Trophoblast cell (in vitro differentiated cells and primary cell): ENCODE measurements at regions not wholly inside any gene's neighbourhood (a gene's known extent, or its start where the extent isn't known, plus 50 kb on each side); places are given as distances from the start of the nearest gene placed in this dataset.

Experiments used
- DNase-seq, 2 donors: peaks; one replicate each; pipeline ENCODE4 v3.0.0-alpha.2; 2016
- H2AFZ ChIP-seq: 2 replicates; pipeline ENCODE4 v1.6.1; 2013; ENCODE audit warnings: low read length, moderate library complexity, mild to moderate bottlenecking; ENCODE audit not compliant: insufficient read depth, poor library complexity
- H2AK5ac ChIP-seq: 2 replicates; pipeline ENCODE4 v1.6.1; 2013; ENCODE audit warnings: mild to moderate bottlenecking, low read length
- H2BK120ac ChIP-seq: 2 replicates; pipeline ENCODE4 v1.6.1; 2013; ENCODE audit warnings: low read length, mild to moderate bottlenecking, moderate library complexity; ENCODE audit not compliant: insufficient read depth, poor library complexity
- H2BK12ac ChIP-seq: 2 replicates; pipeline ENCODE4 v1.6.1; 2013; ENCODE audit warnings: mild to moderate bottlenecking, low read length, moderate library complexity
- H2BK5ac ChIP-seq: 2 replicates; pipeline ENCODE4 v1.6.1; 2013; ENCODE audit warnings: low read length, low read depth, moderate library complexity, mild to moderate bottlenecking; ENCODE audit not compliant: poor library complexity
- H3K14ac ChIP-seq: 2 replicates; pipeline ENCODE4 v1.6.1; 2013; ENCODE audit warnings: mild to moderate bottlenecking, low read length
- H3K18ac ChIP-seq: 2 replicates; pipeline ENCODE4 v1.6.1; 2013; ENCODE audit warnings: mild to moderate bottlenecking, low read length
- H3K23ac ChIP-seq: 2 replicates; pipeline ENCODE4 v1.6.1; 2013; ENCODE audit warnings: low read length
- H3K27ac ChIP-seq: 2 replicates; pipeline ENCODE4 v1.5.1; 2013; ENCODE audit warnings: low read depth, mild to moderate bottlenecking, inconsistent platforms, low read length, moderate library complexity
- H3K27me3 ChIP-seq: 2 replicates; pipeline ENCODE4 v1.6.1; 2013; ENCODE audit warnings: inconsistent platforms, mild to moderate bottlenecking, low read length, moderate library complexity; ENCODE audit not compliant: insufficient read depth
- H3K36me3 ChIP-seq, 2 experiments: 1 replicate in 1 of 2; 2 replicates in 1 of 2; pipeline ENCODE4 v1.6.1; 2013; ENCODE audit warnings: low read length in 2 of 2, mild to moderate bottlenecking in 2 of 2, moderate library complexity in 1 of 2; ENCODE audit not compliant: insufficient read depth in 2 of 2, control insufficient read depth in 1 of 2
- H3K4ac ChIP-seq: 2 replicates; pipeline ENCODE4 v1.6.1; 2013; ENCODE audit warnings: low read depth, mild to moderate bottlenecking, low read length, moderate library complexity
- H3K4me1 ChIP-seq, 2 experiments: 1 replicate in 1 of 2; 2 replicates in 1 of 2; pipeline ENCODE4 v1.6.1; 2013; ENCODE audit warnings: low read length in 2 of 2, mild to moderate bottlenecking in 2 of 2, moderate library complexity in 1 of 2; ENCODE audit not compliant: insufficient read depth in 2 of 2, control insufficient read depth in 1 of 2
- H3K4me2 ChIP-seq: 2 replicates; pipeline ENCODE4 v1.6.1; 2013; ENCODE audit warnings: inconsistent platforms, mild to moderate bottlenecking, low read length, moderate library complexity
- H3K4me3 ChIP-seq: 2 replicates; pipeline ENCODE4 v1.5.1; 2013; ENCODE audit warnings: mild to moderate bottlenecking, low read depth, low read length, inconsistent platforms
- H3K79me1 ChIP-seq: one replicate; pipeline ENCODE4 v1.6.1; 2013; ENCODE audit warnings: low read length
- H3K79me2 ChIP-seq: 2 replicates; pipeline ENCODE4 v1.6.1; 2013; ENCODE audit warnings: low read length, mild to moderate bottlenecking; ENCODE audit not compliant: control insufficient read depth, insufficient read depth, poor library complexity
- H3K9ac ChIP-seq: 2 replicates; pipeline ENCODE4 v1.6.1; 2013; ENCODE audit warnings: mild to moderate bottlenecking, low read length
- H3K9me3 ChIP-seq: 2 replicates; pipeline ENCODE4 v1.6.1; 2013; ENCODE audit warnings: low read depth, mild to moderate bottlenecking, control low read depth, inconsistent platforms, low read length; ENCODE audit not compliant: insufficient read depth
- H4K12ac ChIP-seq: 2 replicates; pipeline ENCODE4 v1.6.1; 2013; ENCODE audit warnings: low read depth, mild to moderate bottlenecking, low read length, moderate library complexity
- H4K8ac ChIP-seq: 2 replicates; pipeline ENCODE4 v1.6.1; 2013; ENCODE audit warnings: low read depth, mild to moderate bottlenecking, low read length, moderate library complexity
- H4K91ac ChIP-seq: one replicate; pipeline ENCODE4 v1.6.1; 2013; ENCODE audit warnings: low read depth, mild to moderate bottlenecking, low read length, moderate library complexity
- WGBS: extraction: QIAGEN DNeasy Blood & Tissue Kit; methylation state at CpG from one replicate; pipeline ENCODE4 v1.1.7; 2013; ENCODE audit warnings: missing lambda C conversion rate; ENCODE audit not compliant: insufficient read length, insufficient coverage; ENCODE audit errors: extremely low coverage; 5-methylcytosine and 5-hydroxymethylcytosine counted together

DNA sequence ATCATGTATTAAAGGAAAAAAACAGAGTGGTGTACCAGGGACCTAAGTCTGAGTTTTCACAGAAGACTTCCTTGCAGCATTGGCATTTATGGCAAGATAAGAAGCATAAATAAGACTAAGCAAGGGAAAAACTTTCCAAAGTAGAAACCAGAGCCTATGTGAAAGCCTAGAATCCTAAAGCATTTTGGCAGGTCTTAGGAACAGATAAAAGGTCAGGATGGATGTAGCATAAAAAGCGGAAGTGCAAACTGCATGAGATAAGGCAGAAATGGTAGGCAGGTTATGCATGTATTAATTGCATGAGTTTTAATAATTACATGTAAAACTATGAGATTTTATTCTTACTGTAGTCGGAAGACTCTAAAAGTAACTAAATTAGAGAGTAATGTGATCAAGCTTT lies 596.5 kb downstream of the SUCLG1 start:
- Histone ChIP-seq H3K36me3 (no peaks in the 10 kb centered on the region), H3K4me2 (no peak overlapping the region), H2AK5ac (no peak overlapping the region), H2BK120ac (no peak overlapping the region), H3K79me1 (no peaks in the 10 kb centered on the region), H4K91ac (no peak overlapping the region), H3K27ac (no peak overlapping the region), H3K9ac (no peak overlapping the region), H2BK5ac (no peak overlapping the region), H3K79me2 (no peaks in the 10 kb centered on the region), H3K4me1 (no peaks in the 10 kb centered on the region), H3K4me3 (no peak overlapping the region), H4K8ac (no peak overlapping the region), H4K12ac (no peak overlapping the region), H3K18ac (no peak overlapping the region), H3K23ac (no peak overlapping the region), H2AFZ (no peak overlapping the region), H3K4ac (no peak overlapping the region), H3K14ac (no peak overlapping the region), H3K9me3 (no peaks in the 10 kb centered on the region), H3K27me3 (no peaks in the 10 kb centered on the region), H2BK12ac (no peak overlapping the region)
- WGBS, result no CpG with 5 or more reads among the region's 2 CpGs
- no peak for DNase-seq

DNA sequence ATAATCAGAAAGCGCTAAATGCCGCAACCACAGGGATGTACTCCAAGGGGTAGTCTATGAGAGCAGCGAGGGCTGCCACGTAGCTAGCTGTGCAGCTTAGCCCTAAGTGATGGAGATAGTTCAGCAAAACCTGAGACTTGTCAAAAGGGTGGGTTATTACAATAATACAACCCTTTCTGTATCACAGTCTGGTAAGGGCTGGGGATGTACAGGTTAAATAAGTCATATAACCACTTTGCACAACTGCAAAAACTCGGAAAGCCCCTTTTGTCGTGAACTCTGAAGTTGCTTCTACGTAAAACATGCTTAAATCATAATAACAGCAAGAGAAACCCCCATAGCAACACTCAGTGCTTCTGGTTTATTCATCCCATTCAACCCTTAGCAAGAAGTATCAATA lies 598.8 kb downstream of the SUCLG1 start:
- DNase-seq, result no peak
- H3K27ac ChIP-seq, result no peak overlapping the region
- no peaks in the 10 kb centered on the region for H3K79me1 ChIP-seq
- H3K4me1 ChIP-seq, result no peaks in the 10 kb centered on the region
- H3K4ac ChIP-seq, result no peak overlapping the region
- no peak overlapping the region for H4K91ac ChIP-seq
- no peak overlapping the region for H2BK120ac ChIP-seq
- H4K8ac ChIP-seq, result no peak overlapping the region
- no peak overlapping the region for H3K14ac ChIP-seq
- H3K23ac ChIP-seq, result no peak overlapping the region
- no peak overlapping the region for H2AK5ac ChIP-seq
- no peak overlapping the region for H3K18ac ChIP-seq
- no CpG with 5 or more reads among the region's 7 CpGs for WGBS
- no peaks in the 10 kb centered on the region for H3K9me3 ChIP-seq
- no peak overlapping the region for H2BK12ac ChIP-seq
- H3K9ac ChIP-seq, result no peak overlapping the region
- no peaks in the 10 kb centered on the region for H3K27me3 ChIP-seq
- H2AFZ ChIP-seq, result no peak overlapping the region
- H3K4me3 ChIP-seq, result no peak overlapping the region
- H3K4me2 ChIP-seq, result no peak overlapping the region
- no peak overlapping the region for H4K12ac ChIP-seq
- no peaks in the 10 kb centered on the region for H3K79me2 ChIP-seq
- no peaks in the 10 kb centered on the region for H3K36me3 ChIP-seq
- H2BK5ac ChIP-seq, result no peak overlapping the region

DNA sequence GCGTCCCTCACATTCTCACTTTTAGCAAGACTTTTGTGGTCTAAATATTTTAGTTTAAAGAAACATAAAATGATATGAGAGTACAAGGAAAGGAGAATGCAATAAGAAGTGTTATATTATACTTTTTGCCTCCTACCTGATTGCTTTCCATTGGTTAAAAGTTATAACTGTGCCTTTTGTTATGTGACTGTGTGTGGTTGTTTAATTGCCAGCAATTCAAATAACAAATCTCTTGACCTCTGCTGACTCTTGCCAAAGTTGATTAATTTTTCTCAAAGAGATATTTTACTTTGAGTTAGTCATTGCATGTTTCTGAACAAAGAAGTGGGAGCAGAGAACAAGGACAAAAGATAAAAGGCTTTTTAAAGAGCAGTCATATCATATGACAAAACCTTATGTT lies 599.5 kb downstream of the SUCLG1 start:
- no peak overlapping the region for H3K9ac ChIP-seq
- no peak overlapping the region for H2AFZ ChIP-seq
- H3K36me3 ChIP-seq, result no peaks in the 10 kb centered on the region
- no peak overlapping the region for H3K4me2 ChIP-seq
- H2BK120ac ChIP-seq, result no peak overlapping the region
- WGBS, result no CpG with 5 or more reads among the region's 1 CpG
- no peak overlapping the region for H2BK5ac ChIP-seq
- no peaks in the 10 kb centered on the region for H3K4me1 ChIP-seq
- no peak overlapping the region for H3K27ac ChIP-seq
- H3K9me3 ChIP-seq, result no peaks in the 10 kb centered on the region
- no peak overlapping the region for H3K23ac ChIP-seq
- H2AK5ac ChIP-seq, result no peak overlapping the region
- no peak overlapping the region for H4K12ac ChIP-seq
- H3K4ac ChIP-seq, result no peak overlapping the region
- no peak overlapping the region for H3K18ac ChIP-seq
- H4K91ac ChIP-seq, result no peak overlapping the region
- no peaks in the 10 kb centered on the region for H3K79me1 ChIP-seq
- no peaks in the 10 kb centered on the region for H3K27me3 ChIP-seq
- H2BK12ac ChIP-seq, result no peak overlapping the region
- no peak overlapping the region for H3K14ac ChIP-seq
- DNase-seq, result no peak
- no peaks in the 10 kb centered on the region for H3K79me2 ChIP-seq
- H3K4me3 ChIP-seq, result no peak overlapping the region
- H4K8ac ChIP-seq, result no peak overlapping the region

DNA sequence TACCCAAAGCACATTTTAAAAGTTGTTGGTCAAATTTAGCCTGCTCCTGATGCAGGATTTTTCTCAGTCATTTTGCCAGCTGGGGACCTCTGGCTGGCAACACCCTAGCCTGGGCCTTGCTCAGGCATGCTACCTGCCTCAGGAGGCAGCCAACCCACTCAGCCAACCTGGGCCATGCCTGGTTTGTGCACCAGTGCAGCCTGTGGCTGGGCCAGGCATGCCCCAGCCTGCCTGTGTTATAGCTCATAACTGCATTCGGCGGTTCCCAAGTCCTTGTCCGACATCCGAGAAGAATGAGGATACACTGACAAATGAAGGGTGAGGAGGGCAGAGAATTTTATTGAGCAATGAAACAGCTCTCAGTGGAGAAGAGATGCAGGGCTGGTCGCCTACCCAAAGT lies 608.0 kb downstream of the SUCLG1 start:
- no peaks in the 10 kb centered on the region for H3K36me3 ChIP-seq
- no peak for DNase-seq
- no peaks in the 10 kb centered on the region for H3K9me3 ChIP-seq
- H4K12ac ChIP-seq, result no peak overlapping the region
- no peak overlapping the region for H3K4me2 ChIP-seq
- H4K8ac ChIP-seq, result no peak overlapping the region
- no peak overlapping the region for H3K14ac ChIP-seq
- WGBS, result no CpG with 5 or more reads among the region's 5 CpGs
- no peak overlapping the region for H4K91ac ChIP-seq
- no peak overlapping the region for H2AFZ ChIP-seq
- no peak overlapping the region for H2BK5ac ChIP-seq
- no peak overlapping the region for H3K27ac ChIP-seq
- H2BK120ac ChIP-seq, result no peak overlapping the region
- no peak overlapping the region for H3K23ac ChIP-seq
- H3K4me3 ChIP-seq, result no peak overlapping the region
- H3K79me1 ChIP-seq, result no peaks in the 10 kb centered on the region
- no peak overlapping the region for H3K4ac ChIP-seq
- H3K79me2 ChIP-seq, result no peaks in the 10 kb centered on the region
- H3K18ac ChIP-seq, result no peak overlapping the region
- H2BK12ac ChIP-seq, result no peak overlapping the region
- H3K27me3 ChIP-seq, result no peaks in the 10 kb centered on the region
- H2AK5ac ChIP-seq, result no peak overlapping the region
- no peaks in the 10 kb centered on the region for H3K4me1 ChIP-seq
- H3K9ac ChIP-seq, result no peak overlapping the region
